Nephron (organoid): ENCODE measurements at regions not wholly inside any gene's neighbourhood (a gene's known extent, or its start where the extent isn't known, plus 50 kb on each side); places are given as distances from the start of the nearest gene placed in this dataset.

Experiments
- H3K27ac Mint-ChIP-seq, 3 experiments: 2 replicates each; pipeline ENCODE4 v1.8.0; 2020; ENCODE audit warnings: mixed read lengths in 3 of 3, mild to moderate bottlenecking in 2 of 3, moderate library complexity in 1 of 3
- H3K27me3 Mint-ChIP-seq: 2 replicates; pipeline ENCODE4 v1.8.0; 2021; ENCODE audit warnings: low read depth, mild to moderate bottlenecking, moderate library complexity, mixed read lengths
- H3K36me3 Mint-ChIP-seq: 2 replicates; pipeline ENCODE4 v1.8.0; 2020; ENCODE audit warnings: low read depth, mixed read lengths
- H3K4me1 Mint-ChIP-seq: 2 replicates; pipeline ENCODE4 v1.8.0; 2020; ENCODE audit warnings: mixed read lengths
- H3K4me3 Mint-ChIP-seq, 3 experiments: 2 replicates each; pipeline ENCODE4 v1.8.0; 2020; ENCODE audit warnings: mild to moderate bottlenecking in 3 of 3, mixed read lengths in 3 of 3, moderate library complexity in 2 of 3
- H3K9me3 Mint-ChIP-seq: 2 replicates; pipeline ENCODE4 v1.8.0; 2020; ENCODE audit warnings: mixed read lengths
- CTCF ChIP-seq, 3 experiments: fragments of 200-600 bp; sonication (generic); IDR thresholded peaks; one replicate each; pipeline ENCODE4 v1.5.0; 2021; ENCODE audit warnings: antibody characterized with exemption in 3 of 3; ENCODE audit not compliant: unreplicated experiment in 3 of 3

GRCh38 chr2:236787885-236788284 is 218.3 kb downstream of the ACKR3 start:
- Mint-ChIP-seq H3K27me3 (peaks cover 34% of the 10 kb centered on the region), H3K27ac (peak overlapping the region; percentile 22 to 37 (median 36)), H3K9me3 (peaks cover 21% of the 10 kb centered on the region), H3K36me3 (peaks cover 6% of the 10 kb centered on the region), H3K4me1 (peaks cover 24% of the 10 kb centered on the region), H3K4me3 (no peak overlapping the region)
- no peak for TF ChIP-seq CTCF (IDR thresholded peaks at IDR 0.05; ENCODE audit: unreplicated experiment in 3 of 3)

GRCh38 chr2:236790963-236791362 is 221.3 kb downstream of the ACKR3 start:
- Mint-ChIP-seq H3K4me3 (no peak overlapping the region), H3K27ac (peak overlapping the region; percentile 33 to 65 (median 65)), H3K27me3 (peaks cover 40% of the 10 kb centered on the region), H3K9me3 (peaks cover 6% of the 10 kb centered on the region), H3K36me3 (no peaks in the 10 kb centered on the region), H3K4me1 (peaks cover 26% of the 10 kb centered on the region)
- no peak for TF ChIP-seq CTCF (IDR thresholded peaks at IDR 0.05; ENCODE audit: unreplicated experiment in 3 of 3)

GRCh38 chr2:236793023-236794011 is 223.7 kb downstream of the ACKR3 start:
- TF ChIP-seq CTCF (IDR thresholded peaks at IDR 0.05; ENCODE audit: unreplicated experiment in 3 of 3): no peak
- Mint-ChIP-seq H3K4me1 (peaks cover 24% of the 10 kb centered on the region), H3K27ac (peak overlapping the region in 2 of 3 experiments; percentile 65 to 68), H3K27me3 (peaks cover 38% of the 10 kb centered on the region), H3K4me3 (no peak overlapping the region), H3K36me3 (no peaks in the 10 kb centered on the region), H3K9me3 (no peaks in the 10 kb centered on the region)

- Mint-ChIP-seq H3K27me3 (peaks cover 35% of the 10 kb centered on the region), H3K27ac (peak overlapping the region; percentile 50 to 79 (median 74)), H3K9me3 (no peaks in the 10 kb centered on the region), H3K4me3 (no peak overlapping the region), H3K36me3 (no peaks in the 10 kb centered on the region), H3K4me1 (peaks cover 26% of the 10 kb centered on the region)
- TF ChIP-seq CTCF (IDR thresholded peaks at IDR 0.05; ENCODE audit: unreplicated experiment in 3 of 3): no peak
Observed at GRCh38 chr2:236794176-236794957, 224.7 kb downstream of the ACKR3 start.

- peaks cover 1% of the 10 kb centered on the region for H3K9me3 Mint-ChIP-seq
- H3K4me1 Mint-ChIP-seq: peaks cover 32% of the 10 kb centered on the region
- H3K4me3 Mint-ChIP-seq: no peak overlapping the region
- H3K36me3 Mint-ChIP-seq: no peaks in the 10 kb centered on the region
- TF ChIP-seq CTCF (IDR thresholded peaks at IDR 0.05; ENCODE audit: unreplicated experiment in 3 of 3): no peak
- no peak overlapping the region for H3K27ac Mint-ChIP-seq
- peaks cover 28% of the 10 kb centered on the region for H3K27me3 Mint-ChIP-seq
Observed at GRCh38 chr2:236795169-236795860, 225.7 kb downstream of the ACKR3 start.
